A673 (cell line): ENCODE measurements at regions not wholly inside any gene's neighbourhood (a gene's known extent, or its start where the extent isn't known, plus 50 kb on each side); places are given as distances from the start of the nearest gene placed in this dataset.

Source experiments
- EZH2 ChIP-seq: fragments of 200-600 bp; sonication (generic); IDR thresholded peaks from 2 replicates; pipeline ENCODE4 v1.6.1; 2017; ENCODE audit warnings: borderline replicate concordance, low read depth, mild to moderate bottlenecking, mixed read lengths, antibody characterized with exemption, low read length; ENCODE audit not compliant: poor library complexity, severe bottlenecking
- TF ChIP-seq, protein P1 (sequence below): fragments of 300-800, 200-600 bp; sonication (generic); conservative IDR thresholded peaks from 2 replicates; pipeline ENCODE4 v1.5.1; 2017; ENCODE audit warnings: low read depth, mild to moderate bottlenecking, antibody characterized with exemption, low read length, moderate library complexity, mixed read lengths

DNA sequence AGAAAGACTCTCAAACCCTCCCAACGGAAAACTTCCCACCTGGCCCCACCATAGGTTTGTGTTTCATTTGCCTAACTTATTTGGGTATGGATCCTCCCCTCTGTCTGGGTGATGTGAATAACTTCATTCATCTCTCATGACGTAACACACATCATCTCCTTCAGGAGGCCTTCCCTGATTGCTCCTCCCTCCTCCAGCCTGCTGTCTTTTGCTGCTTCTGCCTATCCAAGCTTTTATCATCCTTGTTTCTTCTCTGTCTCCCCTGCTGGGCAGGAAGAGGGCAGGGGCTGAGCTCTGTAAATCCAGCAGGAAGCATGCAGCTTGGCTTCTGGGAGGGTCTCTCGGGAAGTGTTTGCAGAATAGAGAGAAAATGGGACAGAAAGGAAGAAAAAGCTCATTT lies 766.0 kb upstream of the TBX3 start:
- TF ChIP-seq, protein P1, sequence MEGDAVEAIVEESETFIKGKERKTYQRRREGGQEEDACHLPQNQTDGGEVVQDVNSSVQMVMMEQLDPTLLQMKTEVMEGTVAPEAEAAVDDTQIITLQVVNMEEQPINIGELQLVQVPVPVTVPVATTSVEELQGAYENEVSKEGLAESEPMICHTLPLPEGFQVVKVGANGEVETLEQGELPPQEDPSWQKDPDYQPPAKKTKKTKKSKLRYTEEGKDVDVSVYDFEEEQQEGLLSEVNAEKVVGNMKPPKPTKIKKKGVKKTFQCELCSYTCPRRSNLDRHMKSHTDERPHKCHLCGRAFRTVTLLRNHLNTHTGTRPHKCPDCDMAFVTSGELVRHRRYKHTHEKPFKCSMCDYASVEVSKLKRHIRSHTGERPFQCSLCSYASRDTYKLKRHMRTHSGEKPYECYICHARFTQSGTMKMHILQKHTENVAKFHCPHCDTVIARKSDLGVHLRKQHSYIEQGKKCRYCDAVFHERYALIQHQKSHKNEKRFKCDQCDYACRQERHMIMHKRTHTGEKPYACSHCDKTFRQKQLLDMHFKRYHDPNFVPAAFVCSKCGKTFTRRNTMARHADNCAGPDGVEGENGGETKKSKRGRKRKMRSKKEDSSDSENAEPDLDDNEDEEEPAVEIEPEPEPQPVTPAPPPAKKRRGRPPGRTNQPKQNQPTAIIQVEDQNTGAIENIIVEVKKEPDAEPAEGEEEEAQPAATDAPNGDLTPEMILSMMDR, result no peak
- TF ChIP-seq EZH2, result no peak
